Ovary (tissue), 7 donors: ENCODE measurements at regions not wholly inside any gene's neighbourhood (a gene's known extent, or its start where the extent isn't known, plus 50 kb on each side); places are given as distances from the start of the nearest gene placed in this dataset.

Source experiments
- DNase-seq, 5 donors: peaks; one replicate each; pipeline ENCODE4 v3.0.0-alpha.2; 2019 to 2020
- H3K27ac ChIP-seq, 2 donors: fragments of 200-600 bp; one replicate each; pipeline versions ENCODE4 v1.5.1 to v1.8.0; 2019 to 2022
- H3K27me3 ChIP-seq: fragments of 200-600 bp; one replicate; pipeline ENCODE4 v1.8.0; 2022
- H3K36me3 ChIP-seq: fragments of 200-600 bp; sonication (generic); one replicate; pipeline ENCODE4 v1.5.1; 2019
- H3K4me1 ChIP-seq: one replicate; pipeline ENCODE4 v1.8.1; 2013; ENCODE audit warnings: mild to moderate bottlenecking, moderate library complexity; ENCODE audit not compliant: insufficient read depth
- H3K4me3 ChIP-seq: fragments of 200-600 bp; sonication (generic); one replicate; pipeline ENCODE4 v1.5.1; 2017
- H3K9me3 ChIP-seq, 2 donors: fragments of 200-600 bp in 1 of 2; sonication (generic) in 1 of 2; one replicate each; pipeline versions ENCODE4 v1.5.1 to v1.8.1; 2013 to 2019; ENCODE audit warnings: mild to moderate bottlenecking in 1 of 2, moderate library complexity in 1 of 2
- CTCF ChIP-seq, 3 donors: fragments of 450-650 bp in 2 of 3; fragments of 200-600 bp in 1 of 3; IDR thresholded peaks; one replicate each; pipeline versions ENCODE4 v1.5.1 to v1.8.0; 2016 to 2022; ENCODE audit warnings: antibody characterized with exemption in 3 of 3, mild to moderate bottlenecking in 1 of 3
- EP300 ChIP-seq: sonication (generic); formaldehyde crosslinking; IDR thresholded peaks from one replicate; pipeline ENCODE4 v1.6.1; 2017; ENCODE audit warnings: antibody characterized with exemption
- POLR2A ChIP-seq: fragments of 450-650 bp; IDR thresholded peaks from one replicate; pipeline ENCODE4 v1.6.1; 2017; ENCODE audit warnings: antibody characterized with exemption, mild to moderate bottlenecking, moderate library complexity
- WGBS, 3 donors: extraction: QIAGEN DNeasy Blood & Tissue Kit in 1 of 3; methylation state at CpG; one replicate each; pipeline versions ENCODE4 v1.1.5 to v1.1.7; 2013 to 2017; 5-methylcytosine and 5-hydroxymethylcytosine counted together
- intact Hi-C, 4 donors: fragments of 100-400 bp; cut with DNase I; formaldehyde crosslinking; loops; one replicate each; pipeline versions ENCODE4 v1.11.0 to v1.15.1; 2022 to 2023
- donor health status: DM: no; HTN: no; CAD: no; lungs with moderate emphysema.
- donor health status: DM: no; HTN: no; CAD: no.
- donor health status: Bipolar disorder and iron deficiency.
- donor health status: DM: no; HTN: no; CAD: no.
- donor health status: DM: yes; HTN: yes; CAD: no.

- no peak overlapping the region for H3K27ac ChIP-seq
- intact Hi-C loops, result no loop called here
- no peaks in the 10 kb centered on the region for H3K9me3 ChIP-seq
- no peak for DNase-seq
- 86 to 91% (median 88%) methylated on average over 5 of the region's 5 CpGs for WGBS, 3 donors
- H3K36me3 ChIP-seq, result no peaks in the 10 kb centered on the region
- no peaks in the 10 kb centered on the region for H3K4me1 ChIP-seq
- H3K27me3 ChIP-seq, result no peaks in the 10 kb centered on the region
- TF ChIP-seq POLR2A (no peak), CTCF (IDR thresholded peaks at IDR 0.05) (no peak), EP300 (no peak)
- no peak overlapping the region for H3K4me3 ChIP-seq
Measured at GRCh38 chr13:99113351-99113750, 87.3 kb upstream of the UBAC2 start.

- H3K4me1 ChIP-seq, result no peaks in the 10 kb centered on the region
- no peak for TF ChIP-seq CTCF (IDR thresholded peaks at IDR 0.05)
- no peak for TF ChIP-seq POLR2A
- no peak for TF ChIP-seq EP300
- intact Hi-C loops, result no loop called here
- H3K9me3 ChIP-seq, result no peaks in the 10 kb centered on the region
- 72 to 81% (median 77%) methylated on average over 8 of the region's 8 CpGs for WGBS, 3 donors
- DNase-seq, result no peak
- H3K27me3 ChIP-seq, result no peaks in the 10 kb centered on the region
- no peaks in the 10 kb centered on the region for H3K36me3 ChIP-seq
- H3K27ac ChIP-seq, result no peak overlapping the region
- H3K4me3 ChIP-seq, result no peak overlapping the region
Measured at GRCh38 chr13:99118179-99118578, 82.5 kb upstream of the UBAC2 start.

- Histone ChIP-seq H3K9me3 (no peaks in the 10 kb centered on the region), H3K4me3 (no peak overlapping the region), H3K4me1 (no peaks in the 10 kb centered on the region), H3K27ac (no peak overlapping the region), H3K36me3 (no peaks in the 10 kb centered on the region), H3K27me3 (no peaks in the 10 kb centered on the region)
- TF ChIP-seq CTCF (IDR thresholded peaks at IDR 0.05) (no peak), POLR2A (no peak), EP300 (no peak)
- WGBS, 3 donors, result 77 to 81% (median 81%) methylated on average over 7 of the region's 7 CpGs
- DNase-seq, result no peak
- intact Hi-C loops, result no loop called here
Measured at GRCh38 chr13:99119656-99120055, 81.0 kb upstream of the UBAC2 start.

GRCh38 chr13:99120751-99121150 lies 79.9 kb upstream of the UBAC2 start:
- no peaks in the 10 kb centered on the region for H3K9me3 ChIP-seq
- intact Hi-C loops, result no loop called here
- WGBS, 3 donors, result 80 to 98% (median 82%) methylated on average over 1 of the region's 1 CpG
- DNase-seq, result no peak
- H3K4me1 ChIP-seq, result no peaks in the 10 kb centered on the region
- TF ChIP-seq POLR2A (no peak), EP300 (no peak), CTCF (IDR thresholded peaks at IDR 0.05) (no peak)
- H3K27ac ChIP-seq, result no peak overlapping the region
- H3K36me3 ChIP-seq, result no peaks in the 10 kb centered on the region
- H3K4me3 ChIP-seq, result no peak overlapping the region
- no peaks in the 10 kb centered on the region for H3K27me3 ChIP-seq

- WGBS, 3 donors, result 14 to 34% (median 18%) methylated on average over 2 of the region's 2 CpGs
- no peaks in the 10 kb centered on the region for H3K4me1 ChIP-seq
- intact Hi-C loops, result no loop called here
Measured at GRCh38 chr13:99122171-99122570, 78.5 kb upstream of the UBAC2 start.

More at GRCh38 chr13:99122171-99122570, 78.5 kb upstream of the UBAC2 start:
- Histone ChIP-seq H3K4me3 (no peak overlapping the region), H3K27ac (no peak overlapping the region), H3K27me3 (no peaks in the 10 kb centered on the region), H3K9me3 (no peaks in the 10 kb centered on the region), H3K36me3 (no peaks in the 10 kb centered on the region)
- TF ChIP-seq CTCF (IDR thresholded peaks at IDR 0.05) (no peak), POLR2A (no peak), EP300 (no peak)
- DNase-seq, result no peak
